GM06990 (cell line): ENCODE measurements at regions not wholly inside any gene's neighbourhood (a gene's known extent, or its start where the extent isn't known, plus 50 kb on each side); places are given as distances from the start of the nearest gene placed in this dataset.

Experiments
- DNase-seq: peaks from one replicate; pipeline ENCODE4 v3.0.0-alpha.2; 2011; ENCODE audit not compliant: insufficient read length; ENCODE audit errors: extremely low read depth
- H3K27me3 ChIP-seq: replicated peaks from 2 replicates; pipeline ENCODE4 v1.6.0; 2011; ENCODE audit warnings: low read length; ENCODE audit not compliant: control insufficient read depth, insufficient read depth
- H3K36me3 ChIP-seq: 2 replicates; pipeline ENCODE4 v1.5.1; 2011; ENCODE audit warnings: low read length; ENCODE audit not compliant: control insufficient read depth, insufficient read depth
- H3K4me3 ChIP-seq: replicated peaks from 2 replicates; pipeline ENCODE4 v1.5.1; 2011; ENCODE audit warnings: low read depth, mild to moderate bottlenecking, control low read depth, low read length
- CTCF ChIP-seq: IDR thresholded peaks from 2 replicates; pipeline ENCODE4 v1.5.1; 2011; ENCODE audit warnings: low read length, control low read depth, mild to moderate bottlenecking, inconsistent platforms; ENCODE audit not compliant: insufficient read depth, poor library complexity, severe bottlenecking

DNA sequence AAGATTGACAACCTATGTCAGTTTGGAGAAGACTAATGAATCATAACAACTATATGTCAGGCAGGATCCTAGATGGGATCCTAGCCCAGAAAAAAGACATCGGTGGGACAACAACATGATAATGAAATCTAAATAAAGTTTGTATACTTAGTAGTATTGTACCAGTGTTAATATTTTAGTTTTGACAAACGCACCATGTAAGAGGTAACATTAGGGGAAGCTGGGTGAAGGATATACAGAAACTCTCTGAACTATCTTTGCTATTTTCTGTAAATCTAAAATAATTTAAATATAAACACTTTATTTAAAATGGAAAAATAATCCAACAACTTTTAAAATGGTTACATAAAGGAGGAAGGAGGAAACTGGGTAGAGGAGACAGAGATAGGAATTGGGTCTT lies 105.6 kb upstream of the AP1S2 start:
- DNase-seq: no peak
- no peaks in the 10 kb centered on the region for H3K27me3 ChIP-seq
- H3K4me3 ChIP-seq: no peak overlapping the region
- no peaks in the 10 kb centered on the region for H3K36me3 ChIP-seq
- no peak for TF ChIP-seq CTCF

DNA sequence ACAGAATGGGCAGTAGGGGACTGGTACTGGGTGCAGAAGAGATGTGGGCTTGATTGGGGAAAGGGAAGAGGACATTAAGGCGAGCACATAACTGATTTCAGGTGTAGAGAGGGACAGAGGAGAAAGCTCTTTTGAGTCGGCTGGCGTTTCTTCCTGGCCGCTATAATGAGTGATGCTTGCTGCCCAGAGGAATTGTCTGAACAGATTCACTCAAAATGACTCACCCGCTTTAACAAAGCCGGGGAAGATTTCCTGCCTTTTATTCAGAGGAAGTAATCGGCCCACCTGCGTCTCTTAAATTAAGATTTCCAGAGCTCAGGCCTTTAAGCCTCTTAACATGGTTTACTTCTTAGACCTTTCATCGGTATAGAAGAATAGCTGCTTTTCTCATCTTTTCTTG lies 102.1 kb upstream of the AP1S2 start:
- no peak overlapping the region for H3K4me3 ChIP-seq
- DNase-seq: no peak
- H3K27me3 ChIP-seq: no peaks in the 10 kb centered on the region
- no peak for TF ChIP-seq CTCF
- H3K36me3 ChIP-seq: no peaks in the 10 kb centered on the region

DNA sequence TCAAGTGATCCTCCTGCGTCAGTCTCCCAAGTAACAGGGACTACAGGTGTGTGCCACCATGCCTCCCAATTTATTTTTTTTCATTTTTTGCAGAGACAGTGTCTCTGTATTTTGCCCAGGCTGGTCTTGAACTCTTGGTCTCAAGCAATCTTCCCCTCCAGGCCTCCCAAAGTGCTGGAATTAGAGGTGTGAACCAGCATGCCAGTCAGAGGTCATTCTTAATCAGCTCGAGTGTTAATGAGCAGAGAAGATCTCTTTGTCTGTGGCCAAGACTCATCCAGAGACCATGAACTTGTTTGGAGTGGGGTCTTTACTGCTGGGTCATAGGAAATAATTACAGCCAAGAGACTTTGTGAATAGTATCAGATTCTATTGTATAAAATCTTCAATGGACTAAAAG lies 99.2 kb upstream of the AP1S2 start:
- no peak for TF ChIP-seq CTCF
- Histone ChIP-seq H3K4me3 (no peak overlapping the region), H3K27me3 (no peaks in the 10 kb centered on the region), H3K36me3 (no peaks in the 10 kb centered on the region)
- no peak for DNase-seq

- TF ChIP-seq CTCF: no peak
- Histone ChIP-seq H3K4me3 (no peak overlapping the region), H3K27me3 (no peaks in the 10 kb centered on the region), H3K36me3 (no peaks in the 10 kb centered on the region)
- DNase-seq: no peak
Observed at GRCh38 chrX:15952212-15952611, 97.6 kb upstream of the AP1S2 start.

GRCh38 chrX:15948318-15948660 lies 93.7 kb upstream of the AP1S2 start:
- TF ChIP-seq CTCF: no peak
- H3K36me3 ChIP-seq: no peaks in the 10 kb centered on the region
- DNase-seq: no peak
- H3K4me3 ChIP-seq: no peak overlapping the region
- no peaks in the 10 kb centered on the region for H3K27me3 ChIP-seq

- no peaks in the 10 kb centered on the region for H3K36me3 ChIP-seq
- DNase-seq: no peak
- H3K4me3 ChIP-seq: no peak overlapping the region
- TF ChIP-seq CTCF: no peak
- H3K27me3 ChIP-seq: no peaks in the 10 kb centered on the region
Observed at GRCh38 chrX:15947648-15948317, 93.2 kb upstream of the AP1S2 start.
